Fibroblast of lung (primary cell): ENCODE measurements at regions not wholly inside any gene's neighbourhood (a gene's known extent, or its start where the extent isn't known, plus 50 kb on each side); places are given as distances from the start of the nearest gene placed in this dataset.

Source experiments
- DNase-seq, 2 donors: peaks; one replicate each; pipeline versions ENCODE4 v3.0.0 to v3.0.0-alpha.2; 2010; ENCODE audit warnings: low read depth in 2 of 2
- H2AFZ ChIP-seq: 2 replicates; pipeline ENCODE4 v1.5.1; 2012; ENCODE audit warnings: low read length, control low read depth, inconsistent platforms
- H3K27ac ChIP-seq: 2 replicates; pipeline ENCODE4 v1.5.1; 2011; ENCODE audit warnings: low read length, control low read depth; ENCODE audit not compliant: insufficient read depth
- H3K27me3 ChIP-seq: 2 replicates; pipeline ENCODE4 v1.5.1; 2011; ENCODE audit warnings: mild to moderate bottlenecking, low read length; ENCODE audit not compliant: control insufficient read depth, insufficient read depth
- H3K36me3 ChIP-seq: 2 replicates; pipeline ENCODE4 v1.5.1; 2011; ENCODE audit warnings: low read length; ENCODE audit not compliant: control insufficient read depth, insufficient read depth
- H3K4me1 ChIP-seq: 2 replicates; pipeline ENCODE4 v1.5.1; 2011; ENCODE audit warnings: low read length; ENCODE audit not compliant: control insufficient read depth, insufficient read depth; ENCODE audit errors: extremely low read depth
- H3K4me2 ChIP-seq: 2 replicates; pipeline ENCODE4 v1.5.1; 2011; ENCODE audit warnings: low read length, control low read depth; ENCODE audit not compliant: insufficient read depth; ENCODE audit errors: extremely low read depth
- H3K4me3 ChIP-seq, 4 experiments: fragments of 200-600 bp in 1 of 4; sonication (generic) in 1 of 4; replicated peaks in 1 of 4; 2 replicates each; pipeline ENCODE4 v1.5.1; 2011 to 2016; ENCODE audit warnings: low read length in 4 of 4, low read depth in 3 of 4, mild to moderate bottlenecking in 3 of 4, control low read depth in 2 of 4, inconsistent platforms in 1 of 4, mixed read lengths in 1 of 4; ENCODE audit not compliant: insufficient read depth in 1 of 4; ENCODE audit errors: control extremely low read depth in 1 of 4
- H3K79me2 ChIP-seq: 2 replicates; pipeline ENCODE4 v1.5.1; 2012; ENCODE audit warnings: mild to moderate bottlenecking, low read length, inconsistent platforms; ENCODE audit not compliant: control insufficient read depth, insufficient read depth
- H3K9ac ChIP-seq: 2 replicates; pipeline ENCODE4 v1.5.1; 2011; ENCODE audit warnings: mild to moderate bottlenecking, low read length, control low read depth; ENCODE audit not compliant: insufficient read depth
- H3K9me3 ChIP-seq: 2 replicates; pipeline ENCODE4 v1.5.1; 2012; ENCODE audit warnings: low read depth, low read length; ENCODE audit not compliant: control insufficient read depth, insufficient read depth
- H4K20me1 ChIP-seq: 2 replicates; pipeline ENCODE4 v1.5.1; 2011; ENCODE audit warnings: low read length; ENCODE audit not compliant: control insufficient read depth, insufficient read depth; ENCODE audit errors: extremely low read depth
- EZH2 ChIP-seq: IDR thresholded peaks from 2 replicates; pipeline ENCODE4 v1.5.1; 2012; ENCODE audit warnings: low read length, control low read depth, mild to moderate bottlenecking; ENCODE audit errors: missing control alignments
- TF ChIP-seq, protein P1 (sequence below), 2 donors: IDR thresholded peaks in 1 of 2; conservative IDR thresholded peaks in 1 of 2; 1 replicate in 1 of 2; 2 replicates in 1 of 2; pipeline ENCODE4 v1.5.1; 2011 to 2012; ENCODE audit warnings: low read length in 2 of 2, control low read depth in 1 of 2, inconsistent platforms in 1 of 2, low read depth in 1 of 2, mild to moderate bottlenecking in 1 of 2

- Histone ChIP-seq H3K4me2 (no peak overlapping the region), H3K27ac (no peak overlapping the region), H3K9me3 (no peaks in the 10 kb centered on the region), H3K4me1 (no peaks in the 10 kb centered on the region), H3K36me3 (no peaks in the 10 kb centered on the region), H3K9ac (no peak overlapping the region), H2AFZ (no peak overlapping the region), H3K27me3 (no peaks in the 10 kb centered on the region), H3K79me2 (no peaks in the 10 kb centered on the region), H3K4me3 (no peak overlapping the region), H4K20me1 (no peaks in the 10 kb centered on the region)
- no peak for DNase-seq
- no peak for TF ChIP-seq EZH2
- TF ChIP-seq, protein P1, sequence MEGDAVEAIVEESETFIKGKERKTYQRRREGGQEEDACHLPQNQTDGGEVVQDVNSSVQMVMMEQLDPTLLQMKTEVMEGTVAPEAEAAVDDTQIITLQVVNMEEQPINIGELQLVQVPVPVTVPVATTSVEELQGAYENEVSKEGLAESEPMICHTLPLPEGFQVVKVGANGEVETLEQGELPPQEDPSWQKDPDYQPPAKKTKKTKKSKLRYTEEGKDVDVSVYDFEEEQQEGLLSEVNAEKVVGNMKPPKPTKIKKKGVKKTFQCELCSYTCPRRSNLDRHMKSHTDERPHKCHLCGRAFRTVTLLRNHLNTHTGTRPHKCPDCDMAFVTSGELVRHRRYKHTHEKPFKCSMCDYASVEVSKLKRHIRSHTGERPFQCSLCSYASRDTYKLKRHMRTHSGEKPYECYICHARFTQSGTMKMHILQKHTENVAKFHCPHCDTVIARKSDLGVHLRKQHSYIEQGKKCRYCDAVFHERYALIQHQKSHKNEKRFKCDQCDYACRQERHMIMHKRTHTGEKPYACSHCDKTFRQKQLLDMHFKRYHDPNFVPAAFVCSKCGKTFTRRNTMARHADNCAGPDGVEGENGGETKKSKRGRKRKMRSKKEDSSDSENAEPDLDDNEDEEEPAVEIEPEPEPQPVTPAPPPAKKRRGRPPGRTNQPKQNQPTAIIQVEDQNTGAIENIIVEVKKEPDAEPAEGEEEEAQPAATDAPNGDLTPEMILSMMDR (conservative IDR thresholded peaks at IDR 0.05 in 1 of 2, IDR thresholded peaks at IDR 0.05 in 1 of 2; ENCODE audit: low read depth in 1 of 2, low read length in 2 of 2): no peak
These were observed 602.8 kb upstream of the DIAPH2 start for GRCh38 chrX:96081891-96082290.

GRCh38 chrX:96094616-96095015, 590.0 kb upstream of the DIAPH2 start:
- Histone ChIP-seq H3K36me3 (no peaks in the 10 kb centered on the region), H3K4me1 (no peaks in the 10 kb centered on the region), H3K27me3 (no peaks in the 10 kb centered on the region), H3K27ac (no peak overlapping the region), H3K9ac (no peak overlapping the region), H2AFZ (no peak overlapping the region), H3K79me2 (no peaks in the 10 kb centered on the region), H4K20me1 (no peaks in the 10 kb centered on the region), H3K4me3 (no peak overlapping the region), H3K9me3 (no peaks in the 10 kb centered on the region), H3K4me2 (no peak overlapping the region)
- no peak for DNase-seq
- TF ChIP-seq, protein P1 (conservative IDR thresholded peaks at IDR 0.05 in 1 of 2, IDR thresholded peaks at IDR 0.05 in 1 of 2; ENCODE audit: low read depth in 1 of 2, low read length in 2 of 2): no peak
- no peak for TF ChIP-seq EZH2

DNA sequence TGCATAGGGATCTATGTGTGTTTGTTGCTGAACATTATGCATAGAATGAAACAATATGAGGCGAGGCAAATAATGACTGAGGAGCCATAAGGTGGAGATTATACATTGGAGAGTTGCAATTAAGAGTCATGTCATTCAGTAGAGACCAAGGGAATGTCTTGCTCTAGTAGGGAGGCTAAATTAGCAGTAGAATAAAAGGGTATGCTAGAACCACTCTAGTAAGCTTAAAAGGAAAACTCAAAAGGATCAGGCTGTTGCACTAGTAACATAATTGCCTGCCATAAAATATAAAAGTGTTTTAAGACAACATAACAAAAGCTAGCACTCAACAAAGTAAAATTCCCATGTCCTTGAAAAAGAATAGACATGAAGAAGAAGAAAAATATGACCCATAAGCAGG, 586.2 kb upstream of the DIAPH2 start:
- DNase-seq: no peak
- Histone ChIP-seq H3K4me1 (no peaks in the 10 kb centered on the region), H3K36me3 (no peaks in the 10 kb centered on the region), H3K79me2 (no peaks in the 10 kb centered on the region), H4K20me1 (no peaks in the 10 kb centered on the region), H3K4me2 (no peak overlapping the region), H3K27me3 (no peaks in the 10 kb centered on the region), H3K4me3 (no peak overlapping the region), H3K9ac (no peak overlapping the region), H3K27ac (no peak overlapping the region), H2AFZ (no peak overlapping the region), H3K9me3 (no peaks in the 10 kb centered on the region)
- no peak for TF ChIP-seq EZH2
- TF ChIP-seq, protein P1 (conservative IDR thresholded peaks at IDR 0.05 in 1 of 2, IDR thresholded peaks at IDR 0.05 in 1 of 2; ENCODE audit: low read depth in 1 of 2, low read length in 2 of 2): no peak
